H1 (cell line): ENCODE measurements at regions not wholly inside any gene's neighbourhood (a gene's known extent, or its start where the extent isn't known, plus 50 kb on each side); places are given as distances from the start of the nearest gene placed in this dataset.

ENCODE experiments used
- CHD2 ChIP-seq: IDR thresholded peaks from 2 replicates; pipeline ENCODE4 v1.6.1; 2012; ENCODE audit warnings: low read length, improper control_type of control experiment
- CREB1 ChIP-seq: IDR thresholded peaks from 2 replicates; pipeline ENCODE4 v1.6.1; 2012; ENCODE audit warnings: inconsistent platforms
- CTCF ChIP-seq, 3 experiments: IDR thresholded peaks; 1 replicate in 2 of 3; 2 replicates in 1 of 3; pipeline versions ENCODE4 v1.5.1 to v1.6.1; 2011; ENCODE audit warnings: low read length in 3 of 3, mild to moderate bottlenecking in 3 of 3, inconsistent platforms in 2 of 3, low read depth in 1 of 3, moderate library complexity in 1 of 3; ENCODE audit not compliant: insufficient read depth in 1 of 3; ENCODE audit errors: control extremely low read depth in 1 of 3
- EGR1 ChIP-seq: IDR thresholded peaks from 2 replicates; pipeline ENCODE4 v1.6.1; 2011; ENCODE audit warnings: low read depth, low read length, borderline replicate concordance
- GTF2F1 ChIP-seq: IDR thresholded peaks from 2 replicates; pipeline ENCODE4 v1.6.1; 2012; ENCODE audit warnings: low read depth, low read length, improper control_type of control experiment, borderline replicate concordance
- MAX ChIP-seq: IDR thresholded peaks from 2 replicates; pipeline ENCODE4 v1.6.1; 2012; ENCODE audit warnings: inconsistent platforms
- POLR2A ChIP-seq, 2 experiments: IDR thresholded peaks; 1 replicate in 1 of 2; 2 replicates in 1 of 2; pipeline ENCODE4 v1.6.1; 2011; ENCODE audit warnings: low read depth in 2 of 2, low read length in 2 of 2, mild to moderate bottlenecking in 2 of 2; ENCODE audit errors: control extremely low read depth in 1 of 2
- SP1 ChIP-seq: IDR thresholded peaks from 2 replicates; pipeline ENCODE4 v1.6.1; 2011; ENCODE audit warnings: low read depth, low read length
- TAF7 ChIP-seq: optimal IDR thresholded peaks from 2 replicates; pipeline ENCODE3; 2011; ENCODE audit warnings: low read depth, mild to moderate bottlenecking, inconsistent platforms, low read length, moderate library complexity, borderline replicate concordance

GRCh38 chr5:4082966-4083564 is 487.4 kb downstream of the IRX1 start:
- TF ChIP-seq CHD2 (no peak), SP1 (no peak), EGR1 (no peak), GTF2F1 (no peak), CTCF (IDR thresholded peaks at IDR 0.05; ENCODE audit: control extremely low read depth in 1 of 3, insufficient read depth in 1 of 3, low read depth in 1 of 3, low read length in 3 of 3) (no peak), MAX (no peak), CREB1 (no peak), TAF7 (no peak), POLR2A (IDR thresholded peaks at IDR 0.05; ENCODE audit: control extremely low read depth in 1 of 2, low read depth in 2 of 2, low read length in 2 of 2) (no peak)
